ENCODE measurements at regions not wholly inside any gene's neighbourhood (a gene's known extent, or its start where the extent isn't known, plus 50 kb on each side); places are given as distances from the start of the nearest gene placed in this dataset.
A peak's percentile ranks its signal among the peaks of the same experiment; 100 is the strongest.

DNA sequence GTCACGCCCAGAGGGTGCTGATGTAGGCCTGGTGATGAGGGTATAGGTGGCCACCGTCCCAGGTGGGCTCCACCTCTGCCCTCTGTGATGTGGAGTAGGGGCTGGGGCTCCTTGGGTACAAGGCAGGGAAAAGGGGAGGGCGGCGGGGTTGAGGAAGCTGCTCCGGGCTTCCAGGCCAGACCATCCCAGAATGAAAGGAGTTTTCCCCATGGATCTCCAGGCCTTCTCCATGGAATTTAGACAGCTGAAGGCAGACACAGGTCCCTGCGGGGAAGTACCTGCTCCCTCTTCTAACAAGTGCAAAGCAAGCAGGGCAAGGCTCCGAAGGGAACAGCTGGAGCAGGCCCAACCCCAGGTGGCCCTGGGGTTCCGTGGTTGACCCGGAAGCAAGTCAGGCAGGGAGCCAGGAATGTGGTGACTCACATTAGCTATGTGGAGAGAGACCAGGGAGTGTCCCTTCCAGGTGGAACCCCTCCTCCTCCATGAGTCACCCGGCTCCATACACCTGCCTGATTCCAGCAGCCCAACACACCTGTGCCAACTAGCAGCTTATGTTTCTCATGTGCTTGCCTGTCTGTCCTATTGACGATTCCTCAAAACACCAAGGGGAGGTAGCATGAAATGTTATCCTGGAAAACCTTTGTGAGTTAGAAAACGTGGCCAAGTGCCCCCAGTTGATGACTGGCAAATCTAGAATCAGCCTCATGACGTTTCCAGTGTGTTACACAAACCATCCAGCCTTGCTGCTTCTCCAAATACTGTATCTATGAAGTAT lies 59.7 kb upstream of the SNX9 start:
- no TSS peak for BruUV-seq (replicated peaks)
- Histone ChIP-seq H3K27ac (ENCODE audit: low read depth, low read length, poor library complexity, severe bottlenecking) (no peak overlapping the region), H3K4me3 (ENCODE audit: low read depth, low read length, poor library complexity, severe bottlenecking) (no peak overlapping the region), H3K27me3 (replicated peaks; ENCODE audit: insufficient read depth, low read depth, low read length, poor library complexity) (no peaks in the 10 kb centered on the region), H3K4me1 (ENCODE audit: insufficient read depth, low read length, poor library complexity, severe bottlenecking) (peaks cover 10% of the 10 kb centered on the region), H3K36me3 (ENCODE audit: insufficient read depth, low read length, poor library complexity, severe bottlenecking) (no peaks in the 10 kb centered on the region), H3K9me3 (ENCODE audit: low read depth, low read length, poor library complexity, severe bottlenecking) (no peaks in the 10 kb centered on the region)
- ChIA-PET CTCF (no interaction called here), POLR2A (ENCODE audit: low non-redundant PET) (no interaction called here)
- TF ChIP-seq, protein P1, sequence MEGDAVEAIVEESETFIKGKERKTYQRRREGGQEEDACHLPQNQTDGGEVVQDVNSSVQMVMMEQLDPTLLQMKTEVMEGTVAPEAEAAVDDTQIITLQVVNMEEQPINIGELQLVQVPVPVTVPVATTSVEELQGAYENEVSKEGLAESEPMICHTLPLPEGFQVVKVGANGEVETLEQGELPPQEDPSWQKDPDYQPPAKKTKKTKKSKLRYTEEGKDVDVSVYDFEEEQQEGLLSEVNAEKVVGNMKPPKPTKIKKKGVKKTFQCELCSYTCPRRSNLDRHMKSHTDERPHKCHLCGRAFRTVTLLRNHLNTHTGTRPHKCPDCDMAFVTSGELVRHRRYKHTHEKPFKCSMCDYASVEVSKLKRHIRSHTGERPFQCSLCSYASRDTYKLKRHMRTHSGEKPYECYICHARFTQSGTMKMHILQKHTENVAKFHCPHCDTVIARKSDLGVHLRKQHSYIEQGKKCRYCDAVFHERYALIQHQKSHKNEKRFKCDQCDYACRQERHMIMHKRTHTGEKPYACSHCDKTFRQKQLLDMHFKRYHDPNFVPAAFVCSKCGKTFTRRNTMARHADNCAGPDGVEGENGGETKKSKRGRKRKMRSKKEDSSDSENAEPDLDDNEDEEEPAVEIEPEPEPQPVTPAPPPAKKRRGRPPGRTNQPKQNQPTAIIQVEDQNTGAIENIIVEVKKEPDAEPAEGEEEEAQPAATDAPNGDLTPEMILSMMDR (conservative IDR thresholded peaks at IDR 0.05; ENCODE audit: low read depth, low read length), result no peak
- TF ChIP-seq EZH2 (IDR thresholded peaks at IDR 0.05; ENCODE audit: borderline replicate concordance, low read depth, low read length, poor library complexity, severe bottlenecking), result no peak
- DNase-seq (ENCODE audit: low spot score), result no peak
- intact Hi-C loops (cut with micrococcal nuclease; ENCODE audit: unreplicated experiment), result no loop called here

DNA sequence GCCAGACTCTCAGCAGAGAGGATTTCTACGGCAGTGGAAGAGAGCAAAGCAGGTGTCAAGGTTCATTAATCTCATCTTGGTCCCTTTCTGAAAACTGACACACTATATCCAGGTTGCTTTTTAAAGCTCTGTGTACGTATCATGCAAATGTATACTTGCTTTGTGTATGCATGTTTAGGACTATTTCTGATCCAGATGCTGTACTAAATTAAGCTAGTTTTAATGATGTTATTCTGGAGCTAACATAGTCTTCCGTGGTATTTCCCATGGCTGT lies 59.2 kb upstream of the SNX9 start:
- Histone ChIP-seq H3K27me3 (replicated peaks; ENCODE audit: insufficient read depth, low read depth, low read length, poor library complexity) (no peaks in the 10 kb centered on the region), H3K36me3 (ENCODE audit: insufficient read depth, low read length, poor library complexity, severe bottlenecking) (no peaks in the 10 kb centered on the region), H3K9me3 (ENCODE audit: low read depth, low read length, poor library complexity, severe bottlenecking) (no peaks in the 10 kb centered on the region), H3K4me3 (ENCODE audit: low read depth, low read length, poor library complexity, severe bottlenecking) (no peak overlapping the region), H3K4me1 (ENCODE audit: insufficient read depth, low read length, poor library complexity, severe bottlenecking) (peaks cover 10% of the 10 kb centered on the region), H3K27ac (ENCODE audit: low read depth, low read length, poor library complexity, severe bottlenecking) (no peak overlapping the region)
- no peak for DNase-seq (ENCODE audit: low spot score)
- intact Hi-C loops (cut with micrococcal nuclease; ENCODE audit: unreplicated experiment), result no loop called here
- no TSS peak for BruUV-seq (replicated peaks)
- TF ChIP-seq, protein P1 (conservative IDR thresholded peaks at IDR 0.05; ENCODE audit: low read depth, low read length), result no peak
- TF ChIP-seq EZH2 (IDR thresholded peaks at IDR 0.05; ENCODE audit: borderline replicate concordance, low read depth, low read length, poor library complexity, severe bottlenecking), result no peak
- POLR2A ChIA-PET (ENCODE audit: low non-redundant PET), result no interaction called here
- CTCF ChIA-PET, result no interaction called here

DNA sequence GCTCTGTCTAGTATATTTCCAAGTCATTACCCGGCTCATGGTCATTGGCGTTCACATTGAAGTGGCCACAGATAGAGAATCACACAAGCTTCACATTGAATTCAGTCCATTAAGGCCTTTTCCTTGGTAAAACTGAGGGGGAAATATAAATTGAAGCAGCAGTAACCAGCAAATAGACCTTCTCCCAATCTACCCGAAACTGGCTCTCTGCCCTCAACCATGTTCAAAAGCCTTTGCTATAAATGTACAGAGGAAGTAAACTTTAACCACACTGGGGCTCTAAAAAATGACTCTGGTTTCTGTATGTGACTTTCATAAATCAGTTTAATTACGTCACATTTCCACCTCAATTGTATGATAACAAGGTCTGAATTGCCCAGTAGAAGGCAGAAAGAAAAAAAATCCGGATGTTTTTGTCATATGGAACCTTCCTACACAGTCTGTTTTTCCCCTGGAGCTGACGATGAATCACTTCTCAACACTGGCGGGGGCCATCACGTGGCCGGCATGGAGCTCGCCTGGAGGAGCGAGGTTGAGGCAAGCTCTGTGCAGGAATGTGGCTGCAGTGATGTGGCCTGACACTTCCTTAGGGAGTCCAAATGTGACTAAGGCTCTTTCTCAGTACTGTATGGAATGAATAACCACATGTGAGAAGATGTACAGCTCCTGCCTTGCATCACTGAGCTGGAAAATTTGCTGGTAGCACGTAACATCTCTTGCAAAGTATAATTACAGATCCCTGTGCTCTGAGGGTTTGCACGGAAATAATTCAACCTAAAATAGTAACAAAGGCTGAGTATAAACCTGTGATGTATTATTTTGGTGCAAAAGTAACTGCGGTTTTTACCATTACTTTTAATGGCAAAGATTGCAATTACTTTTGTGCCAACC lies 58.6 kb upstream of the SNX9 start:
- Histone ChIP-seq H3K4me3 (ENCODE audit: low read depth, low read length, poor library complexity, severe bottlenecking) (no peak overlapping the region), H3K4me1 (ENCODE audit: insufficient read depth, low read length, poor library complexity, severe bottlenecking) (peaks cover 10% of the 10 kb centered on the region), H3K27me3 (replicated peaks; ENCODE audit: insufficient read depth, low read depth, low read length, poor library complexity) (no peaks in the 10 kb centered on the region), H3K9me3 (ENCODE audit: low read depth, low read length, poor library complexity, severe bottlenecking) (no peaks in the 10 kb centered on the region), H3K27ac (ENCODE audit: low read depth, low read length, poor library complexity, severe bottlenecking) (no peak overlapping the region), H3K36me3 (ENCODE audit: insufficient read depth, low read length, poor library complexity, severe bottlenecking) (no peaks in the 10 kb centered on the region)
- no peak for TF ChIP-seq EZH2 (IDR thresholded peaks at IDR 0.05; ENCODE audit: borderline replicate concordance, low read depth, low read length, poor library complexity, severe bottlenecking)
- TF ChIP-seq, protein P1 (conservative IDR thresholded peaks at IDR 0.05; ENCODE audit: low read depth, low read length), result no peak
- ChIA-PET POLR2A (ENCODE audit: low non-redundant PET) (no interaction called here), CTCF (no interaction called here)
- peak; percentile 78 for DNase-seq (ENCODE audit: low spot score)
- intact Hi-C loops (cut with micrococcal nuclease; ENCODE audit: unreplicated experiment), result no loop called here
- no TSS peak for BruUV-seq (replicated peaks)
